Lower lobe of right lung (tissue), 2 donors: ENCODE measurements at regions not wholly inside any gene's neighbourhood (a gene's known extent, or its start where the extent isn't known, plus 50 kb on each side); places are given as distances from the start of the nearest gene placed in this dataset.

Experiments
- ATAC-seq, 2 donors: fragments of 200-7000 bp; cut with Tn5 transposase; one replicate each; pipeline ENCODE4 v1.9.1; 2020 to 2022; ENCODE audit warnings: mild to moderate bottlenecking in 2 of 2, moderate library complexity in 2 of 2
- DNase-seq: peaks from one replicate; pipeline ENCODE4 v3.0.0-alpha.2; 2020
- H3K27ac ChIP-seq: fragments of 200-600 bp; one replicate; pipeline ENCODE4 v1.8.0; 2022
- H3K27me3 ChIP-seq: fragments of 200-600 bp; one replicate; pipeline ENCODE4 v1.8.0; 2022; ENCODE audit warnings: low read depth
- H3K36me3 ChIP-seq: fragments of 200-600 bp; one replicate; pipeline ENCODE4 v1.8.0; 2022; ENCODE audit warnings: mild to moderate bottlenecking
- H3K4me1 ChIP-seq: fragments of 200-600 bp; one replicate; pipeline ENCODE4 v1.8.0; 2022
- H3K4me3 ChIP-seq: fragments of 200-600 bp; one replicate; pipeline ENCODE4 v1.8.0; 2022; ENCODE audit warnings: mild to moderate bottlenecking
- H3K9me3 ChIP-seq: fragments of 200-600 bp; one replicate; pipeline ENCODE4 v1.8.0; 2022
- intact Hi-C: fragments of 100-400 bp; cut with DNase I; formaldehyde crosslinking; loops from one replicate; pipeline ENCODE4 v1.11.0; 2022
- TF ChIP-seq, protein P1 (sequence below): fragments of 200-600 bp; IDR thresholded peaks from one replicate; pipeline ENCODE4 v1.8.0; 2022; ENCODE audit warnings: antibody characterized with exemption, mild to moderate bottlenecking
- donor health status: DM: no; HTN: yes; CAD: no; lungs with severe emphysema.

DNA sequence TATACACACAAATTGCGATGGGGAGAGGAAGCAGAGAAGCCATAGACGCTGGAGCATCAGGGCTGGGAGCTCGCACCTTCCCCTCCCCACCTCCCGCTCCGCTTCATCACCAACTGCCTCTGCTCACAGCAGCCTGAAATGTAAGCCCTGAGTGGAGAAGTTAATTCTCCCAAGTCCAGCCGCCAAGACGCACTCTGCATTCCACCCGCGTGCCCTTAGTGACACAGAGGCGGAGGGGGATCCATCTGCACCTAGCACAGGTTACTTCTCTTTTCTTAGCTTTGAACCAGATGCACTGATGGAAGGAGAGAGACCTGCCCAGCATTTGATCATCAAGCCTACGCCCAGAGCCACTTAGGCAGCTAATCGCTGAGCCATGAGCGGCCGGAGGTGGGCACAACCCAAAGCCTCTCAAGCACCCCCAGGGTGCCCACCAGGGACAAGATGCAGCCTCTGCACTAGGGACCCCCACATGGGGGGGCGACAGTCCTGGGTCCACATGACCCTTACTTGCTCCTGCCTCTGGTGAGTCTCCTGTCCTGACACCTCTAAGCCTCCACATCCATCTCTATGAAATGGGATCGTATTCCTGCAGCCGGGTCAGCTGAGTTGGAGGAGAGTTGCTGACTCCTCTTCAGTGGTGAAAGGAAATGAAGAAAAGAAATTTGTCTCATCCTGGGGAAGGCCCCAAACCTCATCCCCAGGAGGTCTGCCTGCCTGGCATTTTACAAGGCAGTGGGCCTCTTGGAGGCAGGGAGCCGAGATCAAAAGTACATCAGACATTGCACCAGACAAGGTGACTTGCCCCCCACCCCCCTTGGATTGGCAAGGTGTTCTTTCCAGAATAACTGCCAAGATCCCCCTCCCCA lies 316.2 kb downstream of the MATN1 start:
- DNase-seq (no peak), ATAC-seq (no peak)
- Histone ChIP-seq H3K4me3 (no peak overlapping the region), H3K9me3 (no peaks in the 10 kb centered on the region), H3K4me1 (no peaks in the 10 kb centered on the region), H3K27me3 (peaks cover 13% of the 10 kb centered on the region), H3K36me3 (no peaks in the 10 kb centered on the region), H3K27ac (no peak overlapping the region)
- intact Hi-C loops = no loop called here
- TF ChIP-seq, protein P1, sequence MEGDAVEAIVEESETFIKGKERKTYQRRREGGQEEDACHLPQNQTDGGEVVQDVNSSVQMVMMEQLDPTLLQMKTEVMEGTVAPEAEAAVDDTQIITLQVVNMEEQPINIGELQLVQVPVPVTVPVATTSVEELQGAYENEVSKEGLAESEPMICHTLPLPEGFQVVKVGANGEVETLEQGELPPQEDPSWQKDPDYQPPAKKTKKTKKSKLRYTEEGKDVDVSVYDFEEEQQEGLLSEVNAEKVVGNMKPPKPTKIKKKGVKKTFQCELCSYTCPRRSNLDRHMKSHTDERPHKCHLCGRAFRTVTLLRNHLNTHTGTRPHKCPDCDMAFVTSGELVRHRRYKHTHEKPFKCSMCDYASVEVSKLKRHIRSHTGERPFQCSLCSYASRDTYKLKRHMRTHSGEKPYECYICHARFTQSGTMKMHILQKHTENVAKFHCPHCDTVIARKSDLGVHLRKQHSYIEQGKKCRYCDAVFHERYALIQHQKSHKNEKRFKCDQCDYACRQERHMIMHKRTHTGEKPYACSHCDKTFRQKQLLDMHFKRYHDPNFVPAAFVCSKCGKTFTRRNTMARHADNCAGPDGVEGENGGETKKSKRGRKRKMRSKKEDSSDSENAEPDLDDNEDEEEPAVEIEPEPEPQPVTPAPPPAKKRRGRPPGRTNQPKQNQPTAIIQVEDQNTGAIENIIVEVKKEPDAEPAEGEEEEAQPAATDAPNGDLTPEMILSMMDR = no peak

GRCh38 chr1:30405631-30406212 lies 317.7 kb downstream of the MATN1 start:
- intact Hi-C loops = no loop called here
- Histone ChIP-seq H3K36me3 (no peaks in the 10 kb centered on the region), H3K27ac (no peak overlapping the region), H3K9me3 (no peaks in the 10 kb centered on the region), H3K27me3 (peaks cover 12% of the 10 kb centered on the region), H3K4me3 (no peak overlapping the region), H3K4me1 (no peaks in the 10 kb centered on the region)
- no peak for DNase-seq
- TF ChIP-seq, protein P1 = no peak
- no peak for ATAC-seq

DNA sequence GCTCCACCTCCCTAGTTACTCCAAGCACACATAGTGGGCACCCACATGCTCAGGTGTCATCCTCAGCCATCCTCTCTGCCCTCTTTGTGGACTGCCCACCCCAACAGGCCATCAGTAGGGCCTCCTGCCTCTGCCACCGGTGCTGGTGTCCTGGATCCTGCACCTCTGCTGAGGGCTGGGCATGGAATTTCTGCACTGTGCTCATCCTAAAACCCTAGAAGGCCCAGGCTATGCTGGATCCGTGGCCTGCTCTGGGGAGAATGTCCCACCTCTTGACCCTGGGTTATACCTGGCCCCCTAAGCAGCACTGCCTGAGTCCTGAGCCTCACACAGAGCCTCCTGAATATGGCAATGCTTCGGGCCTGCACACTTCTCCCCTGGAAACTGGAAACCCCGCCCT lies 318.3 kb downstream of the MATN1 start:
- ATAC-seq = no peak

GRCh38 chr1:30404341-30404740 lies 319.0 kb downstream of the MATN1 start:
- intact Hi-C loops = no loop called here
- TF ChIP-seq, protein P1 = no peak
- no peak for DNase-seq

More for the DNA sequence above, 318.3 kb downstream of the MATN1 start:
- intact Hi-C loops = no loop called here
- DNase-seq = no peak
- H3K36me3 ChIP-seq = no peaks in the 10 kb centered on the region
- no peaks in the 10 kb centered on the region for H3K9me3 ChIP-seq
- no peak overlapping the region for H3K27ac ChIP-seq
- TF ChIP-seq, protein P1 = no peak
- H3K27me3 ChIP-seq = peaks cover 12% of the 10 kb centered on the region
- H3K4me1 ChIP-seq = no peaks in the 10 kb centered on the region
- no peak overlapping the region for H3K4me3 ChIP-seq

GRCh38 chr1:30403726-30404125 lies 319.7 kb downstream of the MATN1 start:
- intact Hi-C loops = no loop called here

More at GRCh38 chr1:30404341-30404740, 319.0 kb downstream of the MATN1 start:
- peaks cover 15% of the 10 kb centered on the region for H3K27me3 ChIP-seq
- H3K27ac ChIP-seq = no peak overlapping the region
- H3K9me3 ChIP-seq = no peaks in the 10 kb centered on the region
- H3K4me1 ChIP-seq = no peaks in the 10 kb centered on the region
- H3K36me3 ChIP-seq = no peaks in the 10 kb centered on the region
- H3K4me3 ChIP-seq = no peak overlapping the region
- ATAC-seq = no peak

More at GRCh38 chr1:30403726-30404125, 319.7 kb downstream of the MATN1 start:
- no peak for ATAC-seq
- no peak for DNase-seq
- H3K27ac ChIP-seq = no peak overlapping the region
- no peak overlapping the region for H3K4me3 ChIP-seq
- peaks cover 15% of the 10 kb centered on the region for H3K27me3 ChIP-seq
- no peaks in the 10 kb centered on the region for H3K36me3 ChIP-seq
- TF ChIP-seq, protein P1 = no peak
- H3K4me1 ChIP-seq = no peaks in the 10 kb centered on the region
- no peaks in the 10 kb centered on the region for H3K9me3 ChIP-seq
